HepG2 (cell line): ENCODE measurements at regions not wholly inside any gene's neighbourhood (a gene's known extent, or its start where the extent isn't known, plus 50 kb on each side); places are given as distances from the start of the nearest gene placed in this dataset.

Experiments used
- ATAC-seq: fragments of 200-7000 bp; cut with Tn5 transposase; 3 replicates; pipeline ENCODE4 v1.9.1; 2020; ENCODE audit warnings: mild to moderate bottlenecking, moderate library complexity
- BruUV-seq: library from RNA; stranded (reverse); fragments of 400-500 nt; replicated peaks from 2 replicates; lab custom pipeline; 2021; lab: Mats Ljungman, UMichigan
- CTCF ChIA-PET: fragments of 300-600 bp; formaldehyde crosslinking; extraction: SDS; loops from one replicate; lab custom pipeline; 2021; ENCODE audit warnings: low total read pairs, inconsistent platforms, low intra/inter-chr PET ratio; lab: Yijun Ruan, JAX
- POLR2A ChIA-PET: fragments of 350-600 bp; sonication (Branson Sonifier 250); formaldehyde crosslinking; loops from one replicate; lab custom pipeline; 2020; ENCODE audit warnings: antibody characterized with exemption, inconsistent platforms; lab: Yijun Ruan, JAX
- DNase-seq: peaks from one replicate; pipeline ENCODE4 v3.0.0-alpha.2; 2015; ENCODE audit warnings: low spot score
- FAIRE-seq: peaks from 3 replicates; lab custom pipeline; 2011; peaks lifted over from hg19 to GRCh38; lab: Jason Lieb, UNC
- H2AFZ ChIP-seq: one replicate; pipeline ENCODE4 v1.6.1; 2011; ENCODE audit warnings: low read length, inconsistent platforms
- H3K27ac ChIP-seq: fragments of 300-600 bp; 3 replicates; pipeline ENCODE4 v1.8.0; 2011; ENCODE audit warnings: mixed run types, mild to moderate bottlenecking, mixed read lengths, low read length, inconsistent platforms; ENCODE audit not compliant: insufficient read depth; ENCODE audit errors: extremely low read length
- H3K27me3 ChIP-seq, 2 experiments: fragments of 200-600 bp in 1 of 2; 2 replicates in 1 of 2; 3 replicates in 1 of 2; pipeline versions ENCODE4 v1.6.0 to v1.8.0; 2011; ENCODE audit warnings: low read length in 2 of 2, mild to moderate bottlenecking in 2 of 2, moderate library complexity in 2 of 2, inconsistent platforms in 1 of 2; ENCODE audit not compliant: insufficient read depth in 2 of 2, control insufficient read depth in 1 of 2
- H3K36me3 ChIP-seq, 2 experiments: fragments of 200-600 bp in 1 of 2; replicated peaks in 1 of 2; 2 replicates in 1 of 2; 3 replicates in 1 of 2; pipeline versions ENCODE4 v1.5.1 to v1.8.0; 2011; ENCODE audit warnings: low read length in 2 of 2, inconsistent platforms in 1 of 2; ENCODE audit not compliant: insufficient read depth in 2 of 2, control insufficient read depth in 1 of 2
- H3K4me1 ChIP-seq: 2 replicates; pipeline ENCODE4 v1.5.1; 2012; ENCODE audit warnings: low read length, inconsistent platforms; ENCODE audit not compliant: insufficient read depth
- H3K4me2 ChIP-seq: 2 replicates; pipeline ENCODE4 v1.6.0; 2011; ENCODE audit warnings: low read depth, low read length, inconsistent platforms
- H3K4me3 ChIP-seq, 3 experiments: fragments of 200-600 bp in 1 of 3; sonication (generic), shearing (Covaris generic) in 1 of 3; replicated peaks in 1 of 3; 2 replicates each; pipeline ENCODE4 v1.5.1; 2011 to 2016; ENCODE audit warnings: low read length in 3 of 3, inconsistent platforms in 2 of 3, low read depth in 2 of 3, mild to moderate bottlenecking in 2 of 3, control low read depth in 1 of 3, mixed read lengths in 1 of 3; ENCODE audit not compliant: insufficient read depth in 1 of 3
- H3K79me2 ChIP-seq: one replicate; pipeline ENCODE4 v1.6.1; 2011; ENCODE audit warnings: low read length, inconsistent platforms; ENCODE audit not compliant: insufficient read depth
- H3K9ac ChIP-seq: 2 replicates; pipeline ENCODE4 v1.6.0; 2011; ENCODE audit warnings: mild to moderate bottlenecking, low read depth, low read length, inconsistent platforms; ENCODE audit not compliant: insufficient read depth
- H3K9me3 ChIP-seq: 2 replicates; pipeline ENCODE4 v1.5.1; 2012; ENCODE audit warnings: mild to moderate bottlenecking, low read length
- H4K20me1 ChIP-seq: 2 replicates; pipeline ENCODE4 v1.6.0; 2011; ENCODE audit warnings: inconsistent platforms, mild to moderate bottlenecking, low read length, moderate library complexity; ENCODE audit not compliant: insufficient read depth
- HNRNPK ChIP-seq: fragments of 200-400 bp; formaldehyde crosslinking; IDR thresholded peaks from 2 replicates; pipeline ENCODE4 v1.6.1; 2018; ENCODE audit warnings: low read length, low read depth, moderate library complexity, mild to moderate bottlenecking; ENCODE audit not compliant: poor library complexity, severe bottlenecking
- SMC3 ChIP-seq: IDR thresholded peaks from 2 replicates; pipeline ENCODE4 v1.6.1; 2011; ENCODE audit warnings: low read length, improper control_type of control experiment
- ZNF556 ChIP-seq: sonication (generic); formaldehyde crosslinking; IDR thresholded peaks from 2 replicates; pipeline ENCODE4 v1.4.0; 2020; ENCODE audit warnings: mild to moderate bottlenecking, missing genetic modification reagents, borderline replicate concordance
- WGBS: methylation state at CpG from one replicate; pipeline ENCODE4 v1.1.6; 2017; ENCODE audit warnings: low lambda C conversion rate; 5-methylcytosine and 5-hydroxymethylcytosine counted together
- in situ Hi-C: cut with HindIII; loops from 2 replicates; pipeline ENCODE4 v1.10.0; 2017; ENCODE audit warnings: low pct_unique_long_range_greater_than_20kb; ENCODE audit not compliant: extremely low pct_ligation_motif_present
- intact Hi-C: fragments of 100-400 bp; cut with micrococcal nuclease; formaldehyde crosslinking; loops from one replicate; pipeline ENCODE4 v1.10.0; 2022; ENCODE audit not compliant: unreplicated experiment
- TF ChIP-seq, protein P1 (sequence below), 2 experiments: sonication (generic) in 1 of 2; formaldehyde crosslinking in 1 of 2; IDR thresholded peaks; 2 replicates each; pipeline versions ENCODE4 v1.4.0 to v1.6.1; 2016 to 2020; ENCODE audit warnings: borderline replicate concordance in 1 of 2, low read depth in 1 of 2, mild to moderate bottlenecking in 1 of 2, missing genetic modification reagents in 1 of 2
- TF ChIP-seq, protein P2 (sequence below): sonication (generic); formaldehyde crosslinking; IDR thresholded peaks from 2 replicates; pipeline ENCODE4 v1.4.0; 2020; ENCODE audit warnings: missing genetic modification reagents, borderline replicate concordance
- TF ChIP-seq, protein P3 (sequence below), 2 experiments: sonication (generic) in 1 of 2; formaldehyde crosslinking in 1 of 2; IDR thresholded peaks; 2 replicates each; pipeline versions ENCODE4 v1.5.1 to v1.6.1; 2011 to 2020; ENCODE audit warnings: borderline replicate concordance in 1 of 2, low read depth in 1 of 2, low read length in 1 of 2, mild to moderate bottlenecking in 1 of 2, missing genetic modification reagents in 1 of 2, moderate library complexity in 1 of 2

DNA sequence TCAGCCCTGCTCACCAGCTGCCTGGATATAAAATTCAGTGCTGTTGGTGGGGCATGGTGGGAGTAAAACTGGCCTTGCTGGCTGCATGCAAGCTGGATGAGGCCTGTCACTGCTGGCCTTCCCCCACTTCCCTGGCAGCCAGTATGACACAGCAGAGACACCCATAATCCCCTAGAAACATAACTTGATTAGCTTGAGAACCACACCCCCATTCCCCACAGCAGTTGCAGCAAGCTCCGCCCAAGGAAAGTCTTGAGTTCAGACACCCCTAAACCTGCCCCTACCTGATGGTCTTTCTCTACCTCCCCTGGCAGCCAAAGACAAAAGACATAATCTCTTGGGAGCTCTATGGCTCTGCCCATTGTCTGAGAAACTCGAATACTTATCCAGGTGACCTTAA lies 405.1 kb upstream of the NECTIN3 start:
- H3K36me3 ChIP-seq: no peaks in the 10 kb centered on the region
- no peak overlapping the region for H3K27ac ChIP-seq
- intact Hi-C loops: no loop called here
- H2AFZ ChIP-seq: no peak overlapping the region
- no peaks in the 10 kb centered on the region for H3K4me1 ChIP-seq
- no peaks in the 10 kb centered on the region for H3K79me2 ChIP-seq
- 50% methylated on average over 2 of the region's 2 CpGs for WGBS
- BruUV-seq: no TSS peak
- CTCF ChIA-PET: no interaction called here
- H4K20me1 ChIP-seq: no peaks in the 10 kb centered on the region
- TF ChIP-seq HNRNPK: no peak
- TF ChIP-seq, protein P1, sequence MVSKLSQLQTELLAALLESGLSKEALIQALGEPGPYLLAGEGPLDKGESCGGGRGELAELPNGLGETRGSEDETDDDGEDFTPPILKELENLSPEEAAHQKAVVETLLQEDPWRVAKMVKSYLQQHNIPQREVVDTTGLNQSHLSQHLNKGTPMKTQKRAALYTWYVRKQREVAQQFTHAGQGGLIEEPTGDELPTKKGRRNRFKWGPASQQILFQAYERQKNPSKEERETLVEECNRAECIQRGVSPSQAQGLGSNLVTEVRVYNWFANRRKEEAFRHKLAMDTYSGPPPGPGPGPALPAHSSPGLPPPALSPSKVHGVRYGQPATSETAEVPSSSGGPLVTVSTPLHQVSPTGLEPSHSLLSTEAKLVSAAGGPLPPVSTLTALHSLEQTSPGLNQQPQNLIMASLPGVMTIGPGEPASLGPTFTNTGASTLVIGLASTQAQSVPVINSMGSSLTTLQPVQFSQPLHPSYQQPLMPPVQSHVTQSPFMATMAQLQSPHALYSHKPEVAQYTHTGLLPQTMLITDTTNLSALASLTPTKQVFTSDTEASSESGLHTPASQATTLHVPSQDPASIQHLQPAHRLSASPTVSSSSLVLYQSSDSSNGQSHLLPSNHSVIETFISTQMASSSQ (IDR thresholded peaks at IDR 0.05; ENCODE audit: low read depth): no peak
- TF ChIP-seq, protein P1 (CRISPR knock-in tag; IDR thresholded peaks at IDR 0.05; ENCODE audit: borderline replicate concordance): no peak
- no peak for TF ChIP-seq SMC3
- TF ChIP-seq ZNF556 (CRISPR knock-in tag): no peak
- TF ChIP-seq, protein P2, sequence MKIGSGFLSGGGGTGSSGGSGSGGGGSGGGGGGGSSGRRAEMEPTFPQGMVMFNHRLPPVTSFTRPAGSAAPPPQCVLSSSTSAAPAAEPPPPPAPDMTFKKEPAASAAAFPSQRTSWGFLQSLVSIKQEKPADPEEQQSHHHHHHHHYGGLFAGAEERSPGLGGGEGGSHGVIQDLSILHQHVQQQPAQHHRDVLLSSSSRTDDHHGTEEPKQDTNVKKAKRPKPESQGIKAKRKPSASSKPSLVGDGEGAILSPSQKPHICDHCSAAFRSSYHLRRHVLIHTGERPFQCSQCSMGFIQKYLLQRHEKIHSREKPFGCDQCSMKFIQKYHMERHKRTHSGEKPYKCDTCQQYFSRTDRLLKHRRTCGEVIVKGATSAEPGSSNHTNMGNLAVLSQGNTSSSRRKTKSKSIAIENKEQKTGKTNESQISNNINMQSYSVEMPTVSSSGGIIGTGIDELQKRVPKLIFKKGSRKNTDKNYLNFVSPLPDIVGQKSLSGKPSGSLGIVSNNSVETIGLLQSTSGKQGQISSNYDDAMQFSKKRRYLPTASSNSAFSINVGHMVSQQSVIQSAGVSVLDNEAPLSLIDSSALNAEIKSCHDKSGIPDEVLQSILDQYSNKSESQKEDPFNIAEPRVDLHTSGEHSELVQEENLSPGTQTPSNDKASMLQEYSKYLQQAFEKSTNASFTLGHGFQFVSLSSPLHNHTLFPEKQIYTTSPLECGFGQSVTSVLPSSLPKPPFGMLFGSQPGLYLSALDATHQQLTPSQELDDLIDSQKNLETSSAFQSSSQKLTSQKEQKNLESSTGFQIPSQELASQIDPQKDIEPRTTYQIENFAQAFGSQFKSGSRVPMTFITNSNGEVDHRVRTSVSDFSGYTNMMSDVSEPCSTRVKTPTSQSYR (CRISPR knock-in tag): no peak
- TF ChIP-seq, protein P3, sequence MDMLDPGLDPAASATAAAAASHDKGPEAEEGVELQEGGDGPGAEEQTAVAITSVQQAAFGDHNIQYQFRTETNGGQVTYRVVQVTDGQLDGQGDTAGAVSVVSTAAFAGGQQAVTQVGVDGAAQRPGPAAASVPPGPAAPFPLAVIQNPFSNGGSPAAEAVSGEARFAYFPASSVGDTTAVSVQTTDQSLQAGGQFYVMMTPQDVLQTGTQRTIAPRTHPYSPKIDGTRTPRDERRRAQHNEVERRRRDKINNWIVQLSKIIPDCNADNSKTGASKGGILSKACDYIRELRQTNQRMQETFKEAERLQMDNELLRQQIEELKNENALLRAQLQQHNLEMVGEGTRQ (IDR thresholded peaks at IDR 0.05; ENCODE audit: low read depth, low read length): no peak
- TF ChIP-seq, protein P3 (CRISPR knock-in tag; IDR thresholded peaks at IDR 0.05; ENCODE audit: borderline replicate concordance): no peak
- H3K4me2 ChIP-seq: no peak overlapping the region
- H3K27me3 ChIP-seq: no peaks in the 10 kb centered on the region
- H3K9ac ChIP-seq: no peak overlapping the region
- POLR2A ChIA-PET: no interaction called here
- no peak for FAIRE-seq
- peaks cover 32% of the 10 kb centered on the region for H3K9me3 ChIP-seq
- no peak for DNase-seq
- no peak for ATAC-seq
- in situ Hi-C loops: no loop called here
- no peak overlapping the region for H3K4me3 ChIP-seq
